ENCODE measurements at regions not wholly inside any gene's neighbourhood (a gene's known extent, or its start where the extent isn't known, plus 50 kb on each side); places are given as distances from the start of the nearest gene placed in this dataset.

- intact Hi-C loops (cut with DNase I): no loop called here
- 96% methylated on average over 2 of the region's 2 CpGs for WGBS
- TF ChIP-seq CTCF (IDR thresholded peaks at IDR 0.05): no peak
- no peak for TF ChIP-seq POLR2A (IDR thresholded peaks at IDR 0.05; ENCODE audit: low read depth)
- no peak for TF ChIP-seq EP300 (IDR thresholded peaks at IDR 0.05)
- no peak for TF ChIP-seq POLR2AphosphoS5 (IDR thresholded peaks at IDR 0.05)
- no peak overlapping the region for H3K27ac ChIP-seq (replicated peaks in 1 of 4)
- H3K27me3 ChIP-seq: no peaks in the 10 kb centered on the region
- H3K9me3 ChIP-seq: no peaks in the 10 kb centered on the region
- DNase-seq (ENCODE audit: extremely low spot score): no peak
- no peaks in the 10 kb centered on the region for H3K36me3 ChIP-seq
- H3K4me3 ChIP-seq: no peak overlapping the region
- peaks cover 0 to 19% (median 6%) of the 10 kb centered on the region in 4 donors for H3K4me1 ChIP-seq
Observed at GRCh38 chr1:56429288-56429687, 150.1 kb downstream of the PLPP3 start.

GRCh38 chr1:56426587-56427381 lies 152.6 kb downstream of the PLPP3 start:
- intact Hi-C loops (cut with DNase I): no loop called here
- WGBS: 100% methylated on average over 1 of the region's 1 CpG

GRCh38 chr1:56425494-56426037 lies 153.8 kb downstream of the PLPP3 start:
- intact Hi-C loops (cut with DNase I): no loop called here
- no peak for DNase-seq (ENCODE audit: extremely low spot score)
- no peak for TF ChIP-seq CTCF (IDR thresholded peaks at IDR 0.05)
- no peak for TF ChIP-seq EP300 (IDR thresholded peaks at IDR 0.05)
- TF ChIP-seq POLR2AphosphoS5 (IDR thresholded peaks at IDR 0.05): no peak
- no peak for TF ChIP-seq POLR2A (IDR thresholded peaks at IDR 0.05; ENCODE audit: low read depth)
- peaks cover 0 to 5% (median 3%) of the 10 kb centered on the region in 4 donors for H3K4me1 ChIP-seq
- no peaks in the 10 kb centered on the region for H3K36me3 ChIP-seq
- WGBS: 85% methylated on average over 3 of the region's 3 CpGs
- H3K9me3 ChIP-seq: no peaks in the 10 kb centered on the region
- no peaks in the 10 kb centered on the region for H3K27me3 ChIP-seq
- H3K4me3 ChIP-seq: no peak overlapping the region
- no peak overlapping the region for H3K27ac ChIP-seq (replicated peaks in 1 of 4)

More at GRCh38 chr1:56426587-56427381, 152.6 kb downstream of the PLPP3 start:
- Histone ChIP-seq H3K9me3 (no peaks in the 10 kb centered on the region), H3K36me3 (no peaks in the 10 kb centered on the region), H3K27ac (replicated peaks in 1 of 4) (no peak overlapping the region), H3K27me3 (no peaks in the 10 kb centered on the region), H3K4me1 (peaks cover 0 to 5% (median 3%) of the 10 kb centered on the region in 4 donors), H3K4me3 (no peak overlapping the region)
- DNase-seq (ENCODE audit: extremely low spot score): no peak
- TF ChIP-seq POLR2A (IDR thresholded peaks at IDR 0.05; ENCODE audit: low read depth) (no peak), EP300 (IDR thresholded peaks at IDR 0.05) (no peak), POLR2AphosphoS5 (IDR thresholded peaks at IDR 0.05) (no peak), CTCF (IDR thresholded peaks at IDR 0.05) (no peak)

- Histone ChIP-seq H3K4me3 (no peak overlapping the region), H3K27ac (replicated peaks in 1 of 4) (peak overlapping the region in 1 of 4 donors; percentile 23), H3K36me3 (no peaks in the 10 kb centered on the region), H3K4me1 (peaks cover 0 to 5% (median 3%) of the 10 kb centered on the region in 4 donors), H3K9me3 (no peaks in the 10 kb centered on the region), H3K27me3 (no peaks in the 10 kb centered on the region)
- 80% methylated on average over 6 of the region's 6 CpGs for WGBS
- TF ChIP-seq POLR2AphosphoS5 (IDR thresholded peaks at IDR 0.05) (peak in 1 of 2 donors; percentile 8), EP300 (IDR thresholded peaks at IDR 0.05) (no peak)
- intact Hi-C loops (cut with DNase I): no loop called here
- no peak for DNase-seq (ENCODE audit: extremely low spot score)
Observed at GRCh38 chr1:56424744-56425493, 154.4 kb downstream of the PLPP3 start.

GRCh38 chr1:56423716-56424115 lies 155.6 kb downstream of the PLPP3 start:
- TF ChIP-seq CTCF (IDR thresholded peaks at IDR 0.05) (no peak), EP300 (IDR thresholded peaks at IDR 0.05) (no peak), POLR2A (IDR thresholded peaks at IDR 0.05; ENCODE audit: low read depth) (no peak), POLR2AphosphoS5 (IDR thresholded peaks at IDR 0.05) (no peak)
- 83% methylated on average over 4 of the region's 4 CpGs for WGBS

More at GRCh38 chr1:56423716-56424115, 155.6 kb downstream of the PLPP3 start:
- no peak overlapping the region for H3K27ac ChIP-seq (replicated peaks in 1 of 4)
- H3K9me3 ChIP-seq: no peaks in the 10 kb centered on the region
- H3K27me3 ChIP-seq: no peaks in the 10 kb centered on the region
- H3K4me3 ChIP-seq: no peak overlapping the region
- no peak for DNase-seq (ENCODE audit: extremely low spot score)
- H3K36me3 ChIP-seq: no peaks in the 10 kb centered on the region
- intact Hi-C loops (cut with DNase I): no loop called here
- H3K4me1 ChIP-seq: peaks cover 0 to 6% (median 3%) of the 10 kb centered on the region in 4 donors
